ENCODE measurements at regions not wholly inside any gene's neighbourhood (a gene's known extent, or its start where the extent isn't known, plus 50 kb on each side); places are given as distances from the start of the nearest gene placed in this dataset.
A peak's percentile ranks its signal among the peaks of the same experiment; 100 is the strongest.

GRCh38 chr1:166705376-166706289 is 133.6 kb upstream of the POGK start:
- no peaks in the 10 kb centered on the region for H3K36me3 ChIP-seq (ENCODE audit: control insufficient read depth, insufficient read depth, low read length)
- H3K27me3 ChIP-seq (ENCODE audit: control insufficient read depth, insufficient read depth, low read length): no peaks in the 10 kb centered on the region
- no peak for FAIRE-seq
- no peak for TF ChIP-seq CTCF (IDR thresholded peaks at IDR 0.05; ENCODE audit: insufficient read depth, low read length, severe bottlenecking)
- DNase-seq (ENCODE audit: low read depth): no peak
- no peak overlapping the region for H3K4me3 ChIP-seq (ENCODE audit: low read depth, low read length)

- FAIRE-seq (no peak), DNase-seq (ENCODE audit: low read depth) (no peak)
- H3K36me3 ChIP-seq (ENCODE audit: control insufficient read depth, insufficient read depth, low read length): no peaks in the 10 kb centered on the region
- H3K27me3 ChIP-seq (ENCODE audit: control insufficient read depth, insufficient read depth, low read length): no peaks in the 10 kb centered on the region
- H3K4me3 ChIP-seq (ENCODE audit: low read depth, low read length): no peak overlapping the region
- TF ChIP-seq CTCF (IDR thresholded peaks at IDR 0.05; ENCODE audit: insufficient read depth, low read length, severe bottlenecking): no peak
These were observed 122.7 kb upstream of the POGK start for GRCh38 chr1:166716620-166717019.

GRCh38 chr1:166721145-166721544 is 118.1 kb upstream of the POGK start:
- Histone ChIP-seq H3K4me3 (ENCODE audit: low read depth, low read length) (no peak overlapping the region), H3K36me3 (ENCODE audit: control insufficient read depth, insufficient read depth, low read length) (no peaks in the 10 kb centered on the region), H3K27me3 (ENCODE audit: control insufficient read depth, insufficient read depth, low read length) (no peaks in the 10 kb centered on the region)
- TF ChIP-seq CTCF (IDR thresholded peaks at IDR 0.05; ENCODE audit: insufficient read depth, low read length, severe bottlenecking): no peak
- FAIRE-seq (no peak), DNase-seq (ENCODE audit: low read depth) (no peak)

GRCh38 chr1:166730299-166730888 is 108.9 kb upstream of the POGK start:
- TF ChIP-seq CTCF (IDR thresholded peaks at IDR 0.05; ENCODE audit: insufficient read depth, low read length, severe bottlenecking): peak; percentile 9
- peak; percentile 62 for DNase-seq (ENCODE audit: low read depth)
- FAIRE-seq: no peak
- Histone ChIP-seq H3K36me3 (ENCODE audit: control insufficient read depth, insufficient read depth, low read length) (no peaks in the 10 kb centered on the region), H3K4me3 (ENCODE audit: low read depth, low read length) (no peak overlapping the region), H3K27me3 (ENCODE audit: control insufficient read depth, insufficient read depth, low read length) (no peaks in the 10 kb centered on the region)

- Histone ChIP-seq H3K27me3 (ENCODE audit: control insufficient read depth, insufficient read depth, low read length) (no peaks in the 10 kb centered on the region), H3K36me3 (ENCODE audit: control insufficient read depth, insufficient read depth, low read length) (no peaks in the 10 kb centered on the region), H3K4me3 (ENCODE audit: low read depth, low read length) (no peak overlapping the region)
- FAIRE-seq: no peak
- TF ChIP-seq CTCF (IDR thresholded peaks at IDR 0.05; ENCODE audit: insufficient read depth, low read length, severe bottlenecking): no peak
- DNase-seq (ENCODE audit: low read depth): no peak
These were observed 101.1 kb upstream of the POGK start for GRCh38 chr1:166738140-166738539.

All from bronchial epithelial cell (primary cell).